HFFc6 (cell line): ENCODE measurements at regions not wholly inside any gene's neighbourhood (a gene's known extent, or its start where the extent isn't known, plus 50 kb on each side); places are given as distances from the start of the nearest gene placed in this dataset.
A peak's percentile ranks its signal among the peaks of the same experiment; 100 is the strongest.
"Not testable (repeated sequence)": the region's sequence is repeated elsewhere in the genome, so short reads cannot be mapped to it uniquely, and the experiment has no call there.

ENCODE experiments used
- DNase-seq: peaks from one replicate; pipeline ENCODE4 v3.0.0-alpha.2; 2018
- H3K27ac Mint-ChIP-seq: 2 replicates; pipeline ENCODE4 v1.8.0; 2020; ENCODE audit warnings: mild to moderate bottlenecking, mixed read lengths
- H3K27me3 Mint-ChIP-seq: 2 replicates; pipeline ENCODE4 v1.8.0; 2021; ENCODE audit warnings: mild to moderate bottlenecking, moderate library complexity, mixed read lengths; ENCODE audit not compliant: insufficient read depth
- H3K36me3 Mint-ChIP-seq: 2 replicates; pipeline ENCODE4 v1.8.0; 2021; ENCODE audit warnings: low read depth, mixed read lengths
- H3K4me1 Mint-ChIP-seq: 2 replicates; pipeline ENCODE4 v1.8.0; 2020; ENCODE audit warnings: low read depth, mixed read lengths
- H3K4me3 Mint-ChIP-seq: 2 replicates; pipeline ENCODE4 v1.8.0; 2020; ENCODE audit warnings: mild to moderate bottlenecking, moderate library complexity, mixed read lengths
- H3K9me3 Mint-ChIP-seq: 2 replicates; pipeline ENCODE4 v1.8.0; 2020; ENCODE audit warnings: mild to moderate bottlenecking, mixed read lengths
- TF ChIP-seq, protein P1 (sequence below): fragments of 200-600 bp; sonication (generic); IDR thresholded peaks from 2 replicates; pipeline ENCODE4 v1.5.0; 2021; ENCODE audit warnings: antibody characterized with exemption, mild to moderate bottlenecking

DNA sequence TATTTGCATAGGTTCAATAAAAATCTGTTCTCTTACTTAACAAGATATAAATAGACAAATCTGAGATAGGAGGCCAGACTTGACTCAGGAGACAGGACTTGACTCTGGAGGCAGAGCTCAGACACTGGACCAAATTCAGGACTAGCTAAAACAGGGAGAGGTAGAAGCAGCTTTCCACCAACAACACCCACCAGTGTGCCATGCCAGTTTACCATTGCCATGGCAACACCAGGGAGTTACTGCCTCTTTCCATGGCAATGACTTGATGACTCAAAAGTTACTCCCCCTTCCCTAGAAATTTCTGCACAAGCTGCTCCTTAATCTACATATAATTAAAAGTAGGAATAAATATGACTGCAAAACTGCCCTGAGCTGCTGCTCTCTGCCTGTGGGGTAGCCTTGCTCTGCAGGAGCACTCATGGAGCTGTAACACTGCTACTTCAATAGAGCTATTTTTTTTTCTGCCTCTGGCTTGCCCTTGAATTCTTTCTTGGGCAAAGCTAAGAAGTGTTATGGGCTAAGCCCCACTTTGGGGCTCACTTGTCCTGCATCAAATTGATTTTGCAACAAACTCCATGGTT lies 473.0 kb downstream of the PLK2 start:
- TF ChIP-seq, protein P1, sequence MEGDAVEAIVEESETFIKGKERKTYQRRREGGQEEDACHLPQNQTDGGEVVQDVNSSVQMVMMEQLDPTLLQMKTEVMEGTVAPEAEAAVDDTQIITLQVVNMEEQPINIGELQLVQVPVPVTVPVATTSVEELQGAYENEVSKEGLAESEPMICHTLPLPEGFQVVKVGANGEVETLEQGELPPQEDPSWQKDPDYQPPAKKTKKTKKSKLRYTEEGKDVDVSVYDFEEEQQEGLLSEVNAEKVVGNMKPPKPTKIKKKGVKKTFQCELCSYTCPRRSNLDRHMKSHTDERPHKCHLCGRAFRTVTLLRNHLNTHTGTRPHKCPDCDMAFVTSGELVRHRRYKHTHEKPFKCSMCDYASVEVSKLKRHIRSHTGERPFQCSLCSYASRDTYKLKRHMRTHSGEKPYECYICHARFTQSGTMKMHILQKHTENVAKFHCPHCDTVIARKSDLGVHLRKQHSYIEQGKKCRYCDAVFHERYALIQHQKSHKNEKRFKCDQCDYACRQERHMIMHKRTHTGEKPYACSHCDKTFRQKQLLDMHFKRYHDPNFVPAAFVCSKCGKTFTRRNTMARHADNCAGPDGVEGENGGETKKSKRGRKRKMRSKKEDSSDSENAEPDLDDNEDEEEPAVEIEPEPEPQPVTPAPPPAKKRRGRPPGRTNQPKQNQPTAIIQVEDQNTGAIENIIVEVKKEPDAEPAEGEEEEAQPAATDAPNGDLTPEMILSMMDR = no peak
- Mint-ChIP-seq H3K27me3 (peaks cover 2% of the 10 kb centered on the region), H3K36me3 (no peaks in the 10 kb centered on the region), H3K27ac (peak overlapping the region; percentile 10; the same call in 1 of the 2 replicates), H3K4me3 (no peak overlapping the region), H3K4me1 (peaks cover 28% of the 10 kb centered on the region), H3K9me3 (no peaks in the 10 kb centered on the region)
- DNase-seq = peak; percentile 54

DNA sequence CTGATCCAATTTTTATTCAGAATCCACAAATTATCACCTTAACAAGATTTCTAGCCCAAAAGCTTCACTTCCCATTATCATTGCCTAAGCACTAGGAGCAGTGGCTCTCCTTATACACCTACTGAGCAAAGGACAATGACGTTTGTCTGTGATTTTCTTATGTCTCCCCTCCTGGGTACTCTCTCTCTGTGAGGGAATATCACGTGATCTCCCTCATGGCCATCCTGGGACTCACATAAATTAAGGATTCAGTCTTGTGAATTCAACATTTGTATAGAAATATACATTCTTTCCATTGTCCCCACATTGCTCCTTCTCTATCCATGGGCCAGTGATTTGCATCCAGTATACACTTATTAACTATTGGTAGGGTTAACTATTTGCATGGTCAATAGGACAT lies 476.5 kb downstream of the PLK2 start:
- no peak overlapping the region for H3K4me3 Mint-ChIP-seq
- peaks cover 9% of the 10 kb centered on the region for H3K4me1 Mint-ChIP-seq

DNA sequence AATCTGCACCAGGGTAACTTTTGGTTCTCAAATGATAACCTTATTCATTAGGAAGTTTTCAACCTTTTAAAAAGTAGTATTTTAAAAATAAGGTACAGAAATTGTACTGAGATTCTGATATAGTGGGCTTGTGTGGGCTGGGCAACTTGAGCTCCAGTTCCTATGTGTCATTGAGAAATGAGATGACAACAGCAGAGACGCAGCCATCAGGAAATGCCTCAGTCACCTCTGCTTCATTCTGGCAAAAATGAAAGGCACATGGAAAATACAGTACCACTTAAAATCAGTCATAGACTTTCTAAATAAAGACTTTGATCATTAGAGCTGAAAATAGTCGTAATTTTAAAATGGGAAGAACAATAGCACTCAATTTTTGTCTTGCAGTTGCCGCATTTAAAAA lies 480.2 kb downstream of the PLK2 start:
- H3K4me3 Mint-ChIP-seq = no peak overlapping the region
- no peaks in the 10 kb centered on the region for H3K4me1 Mint-ChIP-seq
- no peak overlapping the region for H3K27ac Mint-ChIP-seq
- no peaks in the 10 kb centered on the region for H3K9me3 Mint-ChIP-seq
- no peak for DNase-seq
- no peaks in the 10 kb centered on the region for H3K36me3 Mint-ChIP-seq
- no peaks in the 10 kb centered on the region for H3K27me3 Mint-ChIP-seq
- TF ChIP-seq, protein P1 = no peak

More for the DNA sequence above, 476.5 kb downstream of the PLK2 start:
- Mint-ChIP-seq H3K27ac (no peak overlapping the region), H3K27me3 (no peaks in the 10 kb centered on the region; the same call in 1 of the 2 replicates), H3K9me3 (no peaks in the 10 kb centered on the region), H3K36me3 (no peaks in the 10 kb centered on the region)
- DNase-seq = no peak
- TF ChIP-seq, protein P1 = no peak

DNA sequence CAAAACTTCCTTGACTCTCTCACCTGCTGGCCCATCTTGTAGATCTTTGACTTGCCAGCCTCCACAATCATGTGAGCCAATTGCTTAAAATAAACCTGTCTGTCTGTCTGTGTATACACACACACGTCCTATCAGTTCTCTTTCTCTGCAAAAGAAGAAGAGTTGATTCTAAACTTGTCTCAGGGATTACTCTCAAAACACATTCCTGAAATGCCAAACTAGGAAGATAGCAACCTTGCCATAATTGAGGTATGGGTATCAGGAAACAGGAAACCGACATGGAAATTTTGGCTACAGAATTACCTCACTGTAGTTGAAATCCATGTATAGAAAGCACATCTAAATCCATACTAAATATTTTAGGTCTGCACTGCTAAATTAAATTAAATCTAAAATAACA lies 483.4 kb downstream of the PLK2 start:
- Mint-ChIP-seq H3K36me3 (no peaks in the 10 kb centered on the region), H3K4me3 (no peak overlapping the region), H3K27ac (no peak overlapping the region), H3K9me3 (no peaks in the 10 kb centered on the region), H3K27me3 (no peaks in the 10 kb centered on the region), H3K4me1 (no peaks in the 10 kb centered on the region)
- TF ChIP-seq, protein P1 = no peak
- DNase-seq = no peak

DNA sequence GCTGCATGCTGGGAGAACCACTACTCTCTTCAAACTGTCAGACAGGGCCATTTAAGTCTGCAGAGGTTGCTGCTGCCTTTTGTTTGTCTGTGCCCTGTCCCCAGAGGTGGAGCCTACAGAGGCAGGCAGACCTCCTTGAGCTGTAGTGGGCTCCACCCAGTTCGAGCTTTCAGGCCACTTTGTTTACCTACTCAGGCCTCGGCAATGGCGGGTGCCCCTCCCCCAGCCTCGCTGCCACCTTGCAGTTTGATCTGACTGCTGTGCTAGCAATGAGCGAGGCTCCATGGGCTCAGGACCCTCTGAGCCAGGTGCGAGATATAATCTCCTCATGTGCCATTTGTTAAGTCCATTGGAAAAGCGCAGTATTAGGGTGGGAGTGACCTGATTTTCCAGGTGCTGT lies 487.8 kb downstream of the PLK2 start:
- H3K27me3 Mint-ChIP-seq, H3K4me3 Mint-ChIP-seq, H3K4me1 Mint-ChIP-seq, H3K36me3 Mint-ChIP-seq, DNase-seq, H3K27ac Mint-ChIP-seq, H3K9me3 Mint-ChIP-seq: not testable (repeated sequence)

DNA sequence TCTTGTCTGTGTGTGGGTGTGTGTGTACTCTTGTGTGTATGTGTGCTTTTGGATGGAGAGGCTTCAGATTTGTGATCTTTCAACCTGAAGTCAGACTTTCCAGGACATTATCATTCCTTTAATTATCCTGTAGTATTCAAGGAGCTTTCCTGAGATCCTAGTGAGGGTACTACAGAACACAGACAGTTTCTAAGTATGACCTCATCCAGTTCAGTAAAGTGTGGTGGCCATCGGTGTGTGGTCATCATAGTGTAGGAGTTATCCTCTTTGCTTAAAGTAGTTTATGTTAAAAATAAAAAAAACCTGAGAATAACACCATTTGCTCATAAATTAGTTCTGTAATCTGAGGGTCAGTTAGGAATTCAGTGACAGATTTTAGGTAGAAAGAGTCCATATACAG lies 478.0 kb upstream of the ACTBL2 start:
- Mint-ChIP-seq H3K27me3 (peaks cover 3% of the 10 kb centered on the region), H3K4me1 (no peaks in the 10 kb centered on the region), H3K36me3 (peaks cover 6% of the 10 kb centered on the region; the same call in 1 of the 2 replicates), H3K9me3 (peaks cover 14% of the 10 kb centered on the region), H3K4me3 (no peak overlapping the region), H3K27ac (no peak overlapping the region)
- TF ChIP-seq, protein P1 = no peak
- no peak for DNase-seq
